Panc1 (cell line): ENCODE measurements at regions not wholly inside any gene's neighbourhood (a gene's known extent, or its start where the extent isn't known, plus 50 kb on each side); places are given as distances from the start of the nearest gene placed in this dataset.

Experiments
- ATAC-seq: fragments of 200-7000 bp; cut with Tn5 transposase; 2 replicates; pipeline ENCODE4 v1.9.1; 2020; ENCODE audit warnings: mild to moderate bottlenecking, moderate library complexity
- BruUV-seq: library from RNA; stranded (reverse); fragments of 400-500 nt; replicated peaks from 2 replicates; lab custom pipeline; 2021; lab: Mats Ljungman, UMichigan
- CTCF ChIA-PET: fragments of 300-600 bp; sonication (Branson Sonifier 250); formaldehyde crosslinking; loops from one replicate; lab custom pipeline; 2022; ENCODE audit warnings: antibody characterized with exemption; lab: Charles Lee
- POLR2A ChIA-PET: fragments of 300-600 bp; sonication (Branson Sonifier 250); formaldehyde crosslinking; loops from one replicate; lab custom pipeline; 2022; ENCODE audit warnings: antibody characterized with exemption; lab: Charles Lee
- DNase-seq: peaks from one replicate; pipeline ENCODE4 v3.0.0-alpha.2; 2010; ENCODE audit warnings: low read depth, low spot score
- H3K27ac ChIP-seq: 2 replicates; pipeline ENCODE4 v1.5.1; 2011; ENCODE audit warnings: mild to moderate bottlenecking, low read length, inconsistent platforms
- H3K27me3 ChIP-seq: fragments of 200-500 bp; sonication (Bioruptor generic); 2 replicates; pipeline ENCODE4 v1.6.0; 2014; ENCODE audit warnings: low read length, inconsistent platforms; ENCODE audit not compliant: control insufficient read depth, insufficient read depth
- H3K36me3 ChIP-seq: fragments of 200-500 bp; sonication (Bioruptor generic); 2 replicates; pipeline ENCODE4 v1.5.1; 2014; ENCODE audit warnings: inconsistent platforms, mild to moderate bottlenecking, low read length, moderate library complexity; ENCODE audit not compliant: control insufficient read depth, insufficient read depth
- H3K4me1 ChIP-seq: 2 replicates; pipeline ENCODE4 v1.5.1; 2011; ENCODE audit warnings: inconsistent platforms, mild to moderate bottlenecking, low read length, moderate library complexity; ENCODE audit not compliant: control insufficient read depth, insufficient read depth
- H3K4me3 ChIP-seq, 2 experiments: 2 replicates each; pipeline ENCODE4 v1.5.1; 2011 to 2012; ENCODE audit warnings: low read depth in 2 of 2, low read length in 2 of 2, mild to moderate bottlenecking in 2 of 2, inconsistent platforms in 1 of 2, moderate library complexity in 1 of 2
- H3K9me3 ChIP-seq: fragments of 200-500 bp; sonication (Bioruptor generic); 2 replicates; pipeline ENCODE4 v1.5.1; 2014; ENCODE audit warnings: low read depth, mild to moderate bottlenecking, inconsistent platforms, low read length, moderate library complexity; ENCODE audit not compliant: control insufficient read depth, insufficient read depth
- POLR2AphosphoS5 ChIP-seq: IDR thresholded peaks from 2 replicates; pipeline ENCODE4 v1.6.1; 2012; ENCODE audit warnings: mild to moderate bottlenecking, low read depth, low read length, moderate library complexity
- SIN3A ChIP-seq: IDR thresholded peaks from 2 replicates; pipeline ENCODE4 v1.6.1; 2012; ENCODE audit warnings: low read depth, mild to moderate bottlenecking, low read length, moderate library complexity, borderline replicate concordance; ENCODE audit not compliant: insufficient read depth
- TCF7L2 ChIP-seq: IDR thresholded peaks from 2 replicates; pipeline ENCODE4 v1.6.1; 2011; ENCODE audit warnings: mild to moderate bottlenecking, low read depth, low read length, inconsistent platforms
- in situ Hi-C: cut with HindIII; loops from 2 replicates; pipeline ENCODE4 v1.10.0; 2016; ENCODE audit warnings: low sequenced_read_pairs, low pct_unique_long_range_greater_than_20kb
- intact Hi-C: fragments of 100-400 bp; cut with micrococcal nuclease; formaldehyde crosslinking; loops from one replicate; pipeline ENCODE4 v1.10.0; 2022; ENCODE audit not compliant: unreplicated experiment
- TF ChIP-seq, protein P1 (sequence below), 2 experiments: IDR thresholded peaks; 2 replicates each; pipeline ENCODE4 v1.6.1; 2011 to 2012; ENCODE audit warnings: low read depth in 2 of 2, control low read depth in 1 of 2, low read length in 1 of 2, mild to moderate bottlenecking in 1 of 2, moderate library complexity in 1 of 2; ENCODE audit not compliant: insufficient read depth in 1 of 2
- TF ChIP-seq, protein P2 (sequence below): fragments of 450-650 bp; IDR thresholded peaks from 2 replicates; pipeline ENCODE4 v1.5.1; 2017; ENCODE audit warnings: mild to moderate bottlenecking

GRCh38 chr18:67318651-67319050 lies 197.9 kb downstream of the DSEL start:
- no peaks in the 10 kb centered on the region for H3K4me1 ChIP-seq
- H3K4me3 ChIP-seq, result no peak overlapping the region
- intact Hi-C loops, result no loop called here
- H3K27ac ChIP-seq, result no peak overlapping the region
- in situ Hi-C loops, result no loop called here
- no peak for ATAC-seq
- H3K27me3 ChIP-seq, result no peaks in the 10 kb centered on the region
- BruUV-seq, result no TSS peak
- H3K36me3 ChIP-seq, result no peaks in the 10 kb centered on the region
- ChIA-PET POLR2A (no interaction called here), CTCF (no interaction called here)
- no peaks in the 10 kb centered on the region for H3K9me3 ChIP-seq
- DNase-seq, result no peak
- TF ChIP-seq SIN3A, result no peak
- no peak for TF ChIP-seq POLR2AphosphoS5

DNA sequence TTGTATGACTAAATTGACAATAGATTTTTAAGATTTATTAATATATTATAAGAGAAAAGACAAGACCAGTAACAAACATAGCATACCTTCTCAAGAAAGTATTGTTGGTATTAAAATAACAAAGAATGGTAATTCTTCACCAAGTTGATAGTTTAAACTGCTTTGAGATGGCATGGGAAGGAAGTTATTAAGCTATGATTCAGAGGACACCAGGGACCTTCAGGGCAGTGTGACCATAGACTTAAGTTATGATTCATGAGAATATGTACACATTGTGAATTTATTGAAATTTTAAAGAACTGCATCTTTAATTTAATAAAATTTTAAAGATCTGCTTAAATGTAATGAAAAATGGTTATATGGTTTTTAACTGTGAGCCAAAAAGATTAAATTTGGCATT lies 205.7 kb downstream of the DSEL start:
- Histone ChIP-seq H3K4me3 (no peak overlapping the region), H3K9me3 (no peaks in the 10 kb centered on the region), H3K36me3 (no peaks in the 10 kb centered on the region), H3K4me1 (no peaks in the 10 kb centered on the region), H3K27me3 (no peaks in the 10 kb centered on the region), H3K27ac (no peak overlapping the region)
- intact Hi-C loops, result no loop called here
- TF ChIP-seq SIN3A, result no peak
- TF ChIP-seq TCF7L2, result no peak
- no peak for TF ChIP-seq POLR2AphosphoS5
- TF ChIP-seq, protein P1, sequence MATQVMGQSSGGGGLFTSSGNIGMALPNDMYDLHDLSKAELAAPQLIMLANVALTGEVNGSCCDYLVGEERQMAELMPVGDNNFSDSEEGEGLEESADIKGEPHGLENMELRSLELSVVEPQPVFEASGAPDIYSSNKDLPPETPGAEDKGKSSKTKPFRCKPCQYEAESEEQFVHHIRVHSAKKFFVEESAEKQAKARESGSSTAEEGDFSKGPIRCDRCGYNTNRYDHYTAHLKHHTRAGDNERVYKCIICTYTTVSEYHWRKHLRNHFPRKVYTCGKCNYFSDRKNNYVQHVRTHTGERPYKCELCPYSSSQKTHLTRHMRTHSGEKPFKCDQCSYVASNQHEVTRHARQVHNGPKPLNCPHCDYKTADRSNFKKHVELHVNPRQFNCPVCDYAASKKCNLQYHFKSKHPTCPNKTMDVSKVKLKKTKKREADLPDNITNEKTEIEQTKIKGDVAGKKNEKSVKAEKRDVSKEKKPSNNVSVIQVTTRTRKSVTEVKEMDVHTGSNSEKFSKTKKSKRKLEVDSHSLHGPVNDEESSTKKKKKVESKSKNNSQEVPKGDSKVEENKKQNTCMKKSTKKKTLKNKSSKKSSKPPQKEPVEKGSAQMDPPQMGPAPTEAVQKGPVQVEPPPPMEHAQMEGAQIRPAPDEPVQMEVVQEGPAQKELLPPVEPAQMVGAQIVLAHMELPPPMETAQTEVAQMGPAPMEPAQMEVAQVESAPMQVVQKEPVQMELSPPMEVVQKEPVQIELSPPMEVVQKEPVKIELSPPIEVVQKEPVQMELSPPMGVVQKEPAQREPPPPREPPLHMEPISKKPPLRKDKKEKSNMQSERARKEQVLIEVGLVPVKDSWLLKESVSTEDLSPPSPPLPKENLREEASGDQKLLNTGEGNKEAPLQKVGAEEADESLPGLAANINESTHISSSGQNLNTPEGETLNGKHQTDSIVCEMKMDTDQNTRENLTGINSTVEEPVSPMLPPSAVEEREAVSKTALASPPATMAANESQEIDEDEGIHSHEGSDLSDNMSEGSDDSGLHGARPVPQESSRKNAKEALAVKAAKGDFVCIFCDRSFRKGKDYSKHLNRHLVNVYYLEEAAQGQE (IDR thresholded peaks at IDR 0.05; ENCODE audit: insufficient read depth in 1 of 2, low read depth in 2 of 2, low read length in 1 of 2), result no peak
- TF ChIP-seq, protein P2, sequence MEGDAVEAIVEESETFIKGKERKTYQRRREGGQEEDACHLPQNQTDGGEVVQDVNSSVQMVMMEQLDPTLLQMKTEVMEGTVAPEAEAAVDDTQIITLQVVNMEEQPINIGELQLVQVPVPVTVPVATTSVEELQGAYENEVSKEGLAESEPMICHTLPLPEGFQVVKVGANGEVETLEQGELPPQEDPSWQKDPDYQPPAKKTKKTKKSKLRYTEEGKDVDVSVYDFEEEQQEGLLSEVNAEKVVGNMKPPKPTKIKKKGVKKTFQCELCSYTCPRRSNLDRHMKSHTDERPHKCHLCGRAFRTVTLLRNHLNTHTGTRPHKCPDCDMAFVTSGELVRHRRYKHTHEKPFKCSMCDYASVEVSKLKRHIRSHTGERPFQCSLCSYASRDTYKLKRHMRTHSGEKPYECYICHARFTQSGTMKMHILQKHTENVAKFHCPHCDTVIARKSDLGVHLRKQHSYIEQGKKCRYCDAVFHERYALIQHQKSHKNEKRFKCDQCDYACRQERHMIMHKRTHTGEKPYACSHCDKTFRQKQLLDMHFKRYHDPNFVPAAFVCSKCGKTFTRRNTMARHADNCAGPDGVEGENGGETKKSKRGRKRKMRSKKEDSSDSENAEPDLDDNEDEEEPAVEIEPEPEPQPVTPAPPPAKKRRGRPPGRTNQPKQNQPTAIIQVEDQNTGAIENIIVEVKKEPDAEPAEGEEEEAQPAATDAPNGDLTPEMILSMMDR, result no peak
- no peak for DNase-seq
- ATAC-seq, result no peak
- BruUV-seq, result no TSS peak
- in situ Hi-C loops, result no loop called here
- ChIA-PET CTCF (no interaction called here), POLR2A (no interaction called here)

DNA sequence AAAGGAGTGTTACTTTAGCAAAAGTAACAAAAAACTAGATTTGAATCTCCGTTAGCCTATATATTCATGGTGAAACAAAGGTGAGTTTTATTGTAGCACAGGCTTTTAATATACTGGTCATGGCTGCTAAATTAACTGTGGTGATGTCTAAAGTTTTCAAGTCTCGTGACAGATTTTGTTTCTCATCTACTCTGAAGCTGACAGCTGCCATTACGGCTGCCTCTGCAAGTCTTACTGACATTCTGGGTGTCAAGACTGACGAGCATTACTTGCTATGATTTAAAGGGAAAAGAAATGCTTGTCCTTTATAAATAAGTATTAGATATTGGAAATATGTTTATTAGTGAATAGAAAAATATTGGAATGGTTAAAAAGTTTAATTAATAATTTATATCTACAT lies 207.7 kb downstream of the DSEL start:
- DNase-seq (no peak), ATAC-seq (no peak)
- BruUV-seq, result no TSS peak
- Histone ChIP-seq H3K36me3 (no peaks in the 10 kb centered on the region), H3K4me1 (no peaks in the 10 kb centered on the region), H3K27ac (no peak overlapping the region), H3K4me3 (no peak overlapping the region), H3K9me3 (no peaks in the 10 kb centered on the region), H3K27me3 (no peaks in the 10 kb centered on the region)
- in situ Hi-C loops (no loop called here), intact Hi-C loops (no loop called here)
- ChIA-PET POLR2A (no interaction called here), CTCF (no interaction called here)
- TF ChIP-seq, protein P2, result no peak
- no peak for TF ChIP-seq TCF7L2
- TF ChIP-seq, protein P1 (IDR thresholded peaks at IDR 0.05; ENCODE audit: insufficient read depth in 1 of 2, low read depth in 2 of 2, low read length in 1 of 2), result no peak
- no peak for TF ChIP-seq POLR2AphosphoS5
- no peak for TF ChIP-seq SIN3A
